ENCODE measurements at regions not wholly inside any gene's neighbourhood (a gene's known extent, or its start where the extent isn't known, plus 50 kb on each side); places are given as distances from the start of the nearest gene placed in this dataset.

GRCh38 chr13:40319699-40320579 is 346.5 kb downstream of the FOXO1 start:
- TF ChIP-seq TAF1 (IDR thresholded peaks at IDR 0.05; ENCODE audit: borderline replicate concordance, insufficient read depth, low read length) (no peak), POLR2AphosphoS5 (IDR thresholded peaks at IDR 0.05; ENCODE audit: low read depth, low read length) (no peak), FOXP2 (optimal IDR thresholded peaks at IDR 0.05; ENCODE audit: borderline replicate concordance, extremely low read depth, extremely low read length, insufficient read depth) (no peak)
- TF ChIP-seq, protein P1, sequence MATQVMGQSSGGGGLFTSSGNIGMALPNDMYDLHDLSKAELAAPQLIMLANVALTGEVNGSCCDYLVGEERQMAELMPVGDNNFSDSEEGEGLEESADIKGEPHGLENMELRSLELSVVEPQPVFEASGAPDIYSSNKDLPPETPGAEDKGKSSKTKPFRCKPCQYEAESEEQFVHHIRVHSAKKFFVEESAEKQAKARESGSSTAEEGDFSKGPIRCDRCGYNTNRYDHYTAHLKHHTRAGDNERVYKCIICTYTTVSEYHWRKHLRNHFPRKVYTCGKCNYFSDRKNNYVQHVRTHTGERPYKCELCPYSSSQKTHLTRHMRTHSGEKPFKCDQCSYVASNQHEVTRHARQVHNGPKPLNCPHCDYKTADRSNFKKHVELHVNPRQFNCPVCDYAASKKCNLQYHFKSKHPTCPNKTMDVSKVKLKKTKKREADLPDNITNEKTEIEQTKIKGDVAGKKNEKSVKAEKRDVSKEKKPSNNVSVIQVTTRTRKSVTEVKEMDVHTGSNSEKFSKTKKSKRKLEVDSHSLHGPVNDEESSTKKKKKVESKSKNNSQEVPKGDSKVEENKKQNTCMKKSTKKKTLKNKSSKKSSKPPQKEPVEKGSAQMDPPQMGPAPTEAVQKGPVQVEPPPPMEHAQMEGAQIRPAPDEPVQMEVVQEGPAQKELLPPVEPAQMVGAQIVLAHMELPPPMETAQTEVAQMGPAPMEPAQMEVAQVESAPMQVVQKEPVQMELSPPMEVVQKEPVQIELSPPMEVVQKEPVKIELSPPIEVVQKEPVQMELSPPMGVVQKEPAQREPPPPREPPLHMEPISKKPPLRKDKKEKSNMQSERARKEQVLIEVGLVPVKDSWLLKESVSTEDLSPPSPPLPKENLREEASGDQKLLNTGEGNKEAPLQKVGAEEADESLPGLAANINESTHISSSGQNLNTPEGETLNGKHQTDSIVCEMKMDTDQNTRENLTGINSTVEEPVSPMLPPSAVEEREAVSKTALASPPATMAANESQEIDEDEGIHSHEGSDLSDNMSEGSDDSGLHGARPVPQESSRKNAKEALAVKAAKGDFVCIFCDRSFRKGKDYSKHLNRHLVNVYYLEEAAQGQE (IDR thresholded peaks at IDR 0.05; ENCODE audit: insufficient read depth in 1 of 2, low read depth in 2 of 2, low read length in 2 of 2): no peak

Data from PFSK-1 (cell line).